ENCODE measurements at regions not wholly inside any gene's neighbourhood (a gene's known extent, or its start where the extent isn't known, plus 50 kb on each side); places are given as distances from the start of the nearest gene placed in this dataset.

GRCh38 chr1:91152331-91152730, 130.5 kb upstream of the ZNF644 start:
- intact Hi-C loops (cut with micrococcal nuclease) = no loop called here

DNA sequence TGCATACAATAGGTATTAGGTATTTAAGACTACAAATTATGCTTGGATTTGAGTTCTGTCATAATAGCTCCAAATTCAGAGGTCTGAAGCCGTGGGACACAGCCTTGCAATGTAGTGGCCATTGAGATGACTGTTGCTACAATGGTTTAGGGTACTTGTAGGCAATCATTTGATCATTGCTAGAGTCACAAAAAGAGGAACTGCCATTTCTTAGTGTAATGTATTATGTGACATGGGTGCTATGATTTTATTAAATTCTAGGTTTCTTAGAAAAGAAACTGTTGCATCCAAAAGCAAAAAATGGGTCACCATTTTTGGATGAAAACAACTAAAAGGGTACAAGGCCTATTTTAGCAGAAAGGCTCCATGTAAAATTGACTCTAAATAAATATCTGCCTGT, 129.9 kb upstream of the ZNF644 start:
- intact Hi-C loops (cut with micrococcal nuclease) = no loop called here

- intact Hi-C loops (cut with micrococcal nuclease) = no loop called here
Measured at GRCh38 chr1:91148641-91149069, 126.8 kb upstream of the ZNF644 start.

- intact Hi-C loops (cut with micrococcal nuclease) = no loop called here
Measured at GRCh38 chr1:91141858-91142257, 120.0 kb upstream of the ZNF644 start.

GRCh38 chr1:91138959-91139358, 117.1 kb upstream of the ZNF644 start:
- intact Hi-C loops (cut with micrococcal nuclease) = no loop called here

DNA sequence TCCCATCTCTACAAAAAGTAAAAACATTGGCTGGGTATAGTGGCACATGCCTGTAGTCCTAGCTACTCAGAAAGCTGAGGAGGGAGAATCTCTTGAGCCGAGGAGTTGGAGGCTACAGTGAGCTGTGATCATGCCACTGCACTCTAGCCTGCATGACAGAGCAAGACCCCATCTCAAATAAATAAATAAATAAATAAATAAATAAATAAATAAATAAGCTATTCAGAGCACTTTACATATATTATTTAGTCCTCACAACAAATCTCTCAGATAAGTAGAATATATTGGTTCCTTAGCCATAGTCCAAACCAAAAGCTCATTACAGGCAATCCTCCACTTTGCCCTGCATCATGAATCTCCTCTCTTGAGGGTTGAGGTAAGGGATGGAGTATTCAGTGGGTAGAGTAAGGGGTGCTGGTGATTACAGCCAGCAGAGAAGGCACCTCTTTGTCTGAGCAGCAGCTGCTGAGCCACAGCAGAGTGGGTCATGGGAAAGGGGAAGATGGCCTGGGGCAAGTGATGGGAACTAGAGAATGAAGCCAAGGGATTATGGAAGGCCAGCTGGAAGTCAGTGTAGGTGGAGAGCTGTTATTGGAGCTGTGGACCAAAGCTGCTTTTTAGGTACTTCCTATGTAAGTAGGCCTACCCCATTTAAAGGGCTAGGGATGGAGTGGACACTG, 115.5 kb upstream of the ZNF644 start:
- intact Hi-C loops (cut with micrococcal nuclease) = no loop called here

GRCh38 chr1:91135799-91136198, 114.0 kb upstream of the ZNF644 start:
- intact Hi-C loops (cut with micrococcal nuclease) = no loop called here

DNA sequence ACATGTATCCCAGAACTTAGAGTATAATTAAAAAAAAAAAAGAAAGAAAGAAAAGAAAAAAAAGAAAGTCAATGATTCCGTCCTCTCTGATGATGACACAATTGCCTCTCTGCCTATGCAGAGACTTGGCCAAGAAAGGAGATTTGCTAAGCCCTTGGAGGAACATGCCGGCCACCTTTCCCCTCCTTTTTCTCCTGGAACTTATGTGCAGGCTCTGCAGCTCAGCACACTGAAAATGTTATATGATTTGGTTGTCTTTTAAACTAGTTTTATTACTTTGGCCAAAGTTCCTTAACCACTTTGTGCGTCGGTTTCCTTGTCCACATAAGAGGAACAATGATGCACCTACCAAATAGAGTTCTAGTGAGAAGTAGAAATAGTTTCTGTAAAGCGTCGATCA, 111.4 kb upstream of the ZNF644 start:
- intact Hi-C loops (cut with micrococcal nuclease) = no loop called here

DNA sequence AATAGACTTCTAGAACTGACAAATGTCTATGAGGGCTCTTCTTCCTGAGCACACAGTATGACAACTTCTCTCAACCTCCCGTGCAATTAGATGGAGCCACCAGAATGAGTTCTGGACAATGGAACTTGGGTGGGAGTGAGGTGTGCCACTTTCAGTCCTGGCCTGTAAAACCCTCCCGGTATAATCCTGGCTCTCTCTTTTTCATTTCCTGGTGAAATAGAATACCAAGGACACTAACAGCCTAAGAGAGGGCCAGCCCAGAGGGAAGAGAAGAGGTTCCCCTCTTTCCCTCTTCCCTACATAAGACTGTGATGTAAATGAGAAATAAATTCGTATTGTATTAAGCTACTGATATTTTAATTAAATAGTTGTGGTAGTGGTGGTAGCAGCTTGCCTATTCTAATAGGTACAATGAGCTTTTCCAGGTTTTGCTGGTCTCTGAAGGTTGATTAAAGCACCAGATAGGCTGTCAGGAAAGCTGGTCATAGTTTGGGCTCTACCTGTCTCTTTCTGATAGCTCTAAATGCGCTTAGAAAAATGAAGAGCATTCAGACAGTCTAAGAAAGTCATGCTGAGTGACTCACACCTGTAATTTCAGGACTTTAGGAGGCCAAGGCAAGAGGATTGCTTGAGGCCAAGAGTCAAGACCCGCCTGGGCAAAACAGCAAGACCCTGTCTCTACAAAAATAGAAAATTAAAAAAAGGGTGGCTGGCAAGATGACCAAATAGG, 108.6 kb upstream of the ZNF644 start:
- intact Hi-C loops (cut with micrococcal nuclease) = no loop called here

DNA sequence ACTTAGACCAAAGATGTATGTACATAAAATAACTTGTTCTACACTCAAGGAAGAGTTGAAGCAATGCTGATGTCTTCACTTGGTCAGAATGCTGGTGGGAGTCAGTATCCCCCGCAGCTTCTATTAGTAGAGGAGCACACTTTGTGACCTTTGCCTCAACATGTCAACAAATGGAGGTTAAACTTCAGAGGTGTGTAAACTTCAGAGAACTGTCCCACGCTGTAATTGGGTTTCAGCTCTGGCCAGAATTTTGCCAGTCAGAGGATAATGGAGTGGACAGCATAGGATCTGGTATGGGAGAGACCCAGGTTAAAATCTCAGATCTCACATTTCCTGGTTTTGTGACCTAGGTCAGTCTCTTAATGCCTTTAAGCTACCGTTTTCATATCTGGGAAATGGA, 107.6 kb upstream of the ZNF644 start:
- intact Hi-C loops (cut with micrococcal nuclease) = no loop called here

GRCh38 chr1:91129017-91129416, 107.2 kb upstream of the ZNF644 start:
- intact Hi-C loops (cut with micrococcal nuclease) = no loop called here

- intact Hi-C loops (cut with micrococcal nuclease) = no loop called here
Measured at GRCh38 chr1:91124989-91125417, 103.2 kb upstream of the ZNF644 start.

GRCh38 chr1:91124290-91124985, 102.6 kb upstream of the ZNF644 start:
- intact Hi-C loops (cut with micrococcal nuclease) = no loop called here

DNA sequence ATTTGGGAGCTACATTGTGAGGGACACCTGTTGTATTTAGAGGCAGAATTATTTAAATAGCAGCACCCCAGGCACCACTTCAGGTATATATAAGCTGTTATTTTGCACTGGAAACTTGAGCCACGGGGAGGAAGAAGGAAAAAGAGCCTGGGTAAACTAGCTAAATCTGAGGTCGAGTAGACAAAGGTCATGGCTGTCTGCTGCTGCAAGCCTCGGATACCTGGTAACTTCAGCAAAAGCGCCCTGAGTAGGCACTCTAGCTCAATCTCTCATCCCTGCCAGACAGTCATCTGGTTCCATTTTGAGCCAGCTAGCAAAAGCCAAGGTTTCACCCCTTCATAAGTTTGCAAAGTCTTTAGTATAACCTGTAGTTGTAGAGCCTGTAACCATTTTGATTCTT, 101.9 kb upstream of the ZNF644 start:
- intact Hi-C loops (cut with micrococcal nuclease) = no loop called here

DNA sequence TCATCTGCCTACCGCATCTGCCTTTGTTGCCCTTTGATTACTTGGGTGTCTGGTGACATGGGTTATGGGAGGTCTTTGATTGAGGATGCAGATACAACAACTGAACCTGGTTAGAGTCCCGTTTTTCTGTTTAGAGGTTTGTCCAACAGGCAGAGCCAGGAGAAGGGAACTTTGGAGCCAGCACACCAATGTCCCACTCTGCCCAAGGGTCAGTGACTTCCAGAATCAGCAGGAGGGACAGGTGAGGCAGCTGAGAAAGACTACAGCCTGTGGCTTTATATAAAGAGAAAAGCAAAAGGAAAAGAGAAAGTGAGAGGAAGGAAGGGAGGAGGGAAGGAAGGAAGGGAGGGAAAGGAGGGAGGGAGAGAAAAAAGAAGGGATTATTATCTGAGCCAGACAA, 101.5 kb upstream of the ZNF644 start:
- intact Hi-C loops (cut with micrococcal nuclease) = no loop called here

DNA sequence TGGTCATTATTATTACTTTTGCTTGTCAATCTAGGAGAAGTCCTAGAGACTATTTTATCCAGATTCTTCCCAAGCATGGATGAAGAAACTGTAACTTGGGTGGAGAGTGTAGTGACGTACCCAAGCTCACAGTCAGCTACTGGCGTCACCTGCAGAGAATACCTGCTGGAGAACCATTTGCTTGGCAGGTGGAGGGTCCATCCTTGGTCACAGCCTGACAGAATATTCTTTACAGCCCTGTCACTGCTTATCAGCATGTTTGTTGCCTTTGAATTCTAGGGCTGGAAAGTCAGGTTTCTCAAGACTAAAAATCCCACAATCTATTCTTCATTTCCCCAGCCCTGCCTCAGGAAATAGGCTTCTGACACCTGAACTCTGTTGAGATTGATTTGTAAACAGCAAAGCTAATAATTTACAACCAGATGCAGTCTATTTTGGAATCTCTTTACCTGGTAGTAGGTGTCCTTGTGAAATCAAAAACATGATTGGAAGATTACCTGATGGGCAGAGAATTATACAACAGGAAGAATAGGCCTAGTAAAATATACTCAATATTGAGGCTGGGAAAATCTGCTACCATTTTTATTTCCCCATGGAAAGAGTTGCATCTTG, 100.4 kb upstream of the ZNF644 start:
- intact Hi-C loops (cut with micrococcal nuclease) = no loop called here

DNA sequence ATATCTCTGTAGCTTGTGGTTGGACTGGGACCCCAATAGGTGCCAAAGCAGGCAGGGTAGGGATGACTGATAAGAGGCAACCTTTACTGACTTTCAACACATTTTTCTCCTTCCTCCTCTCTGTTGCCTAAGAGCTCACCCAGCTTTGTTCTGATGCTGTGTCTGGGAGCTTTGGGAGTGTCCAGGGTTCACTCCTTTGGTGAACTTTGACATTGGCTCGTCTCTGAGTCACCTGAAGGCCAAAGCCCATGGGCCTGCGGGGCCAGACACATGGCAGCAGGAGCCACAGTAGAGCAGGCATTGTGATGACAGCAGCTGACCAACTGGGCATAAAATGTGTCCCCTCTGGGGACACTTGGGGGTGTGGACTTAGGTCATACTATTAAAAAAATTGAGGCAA, 99.5 kb upstream of the ZNF644 start:
- intact Hi-C loops (cut with micrococcal nuclease) = no loop called here

DNA sequence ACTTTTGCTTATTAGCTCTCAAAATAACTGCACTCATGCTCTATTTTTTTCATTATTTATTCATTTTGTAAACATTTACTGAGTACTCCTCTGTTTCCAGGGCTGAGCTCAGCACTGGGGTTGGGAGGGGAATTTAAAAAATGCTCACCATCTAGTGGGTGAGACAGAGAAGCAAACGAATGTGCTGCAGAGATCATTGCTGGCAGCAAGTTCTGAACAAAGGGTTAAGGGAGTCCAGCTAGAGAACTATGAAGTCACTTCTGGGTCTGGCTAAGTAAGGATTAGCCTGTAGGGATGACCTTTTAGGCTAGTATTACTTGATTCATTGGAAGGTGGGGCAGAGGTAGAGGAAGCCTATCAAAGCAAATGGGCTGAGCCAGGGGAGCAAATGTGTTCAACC, 99.1 kb upstream of the ZNF644 start:
- intact Hi-C loops (cut with micrococcal nuclease) = no loop called here

DNA sequence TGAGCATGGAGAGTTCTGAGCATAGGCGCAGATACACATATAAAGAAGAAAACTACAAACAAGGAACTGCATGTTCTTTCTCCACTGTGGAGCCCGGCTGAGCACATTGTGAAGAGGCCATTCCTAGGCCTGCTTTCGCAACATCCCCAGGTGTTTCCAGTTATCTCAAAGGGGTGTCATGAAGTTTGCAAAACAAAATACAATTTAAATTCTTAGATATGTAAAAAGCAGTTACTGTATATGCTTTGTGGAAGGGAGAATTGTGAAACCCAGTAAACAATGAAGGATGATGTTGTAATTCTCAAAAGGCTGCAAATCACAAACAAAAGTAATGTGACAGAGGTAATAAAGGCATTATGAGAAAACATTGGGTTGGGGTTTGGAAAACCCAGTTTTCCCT, 98.6 kb upstream of the ZNF644 start:
- intact Hi-C loops (cut with micrococcal nuclease) = no loop called here

GRCh38 chr1:91104712-91105111, 82.9 kb upstream of the ZNF644 start:
- intact Hi-C loops (cut with micrococcal nuclease) = no loop called here

- intact Hi-C loops (cut with micrococcal nuclease) = no loop called here
Measured at GRCh38 chr1:91101328-91101727, 79.5 kb upstream of the ZNF644 start.
